ENCODE measurements at regions not wholly inside any gene's neighbourhood (a gene's known extent, or its start where the extent isn't known, plus 50 kb on each side); places are given as distances from the start of the nearest gene placed in this dataset.
"Not testable (repeated sequence)": the region's sequence is repeated elsewhere in the genome, so short reads cannot be mapped to it uniquely, and the experiment has no call there.

DNA sequence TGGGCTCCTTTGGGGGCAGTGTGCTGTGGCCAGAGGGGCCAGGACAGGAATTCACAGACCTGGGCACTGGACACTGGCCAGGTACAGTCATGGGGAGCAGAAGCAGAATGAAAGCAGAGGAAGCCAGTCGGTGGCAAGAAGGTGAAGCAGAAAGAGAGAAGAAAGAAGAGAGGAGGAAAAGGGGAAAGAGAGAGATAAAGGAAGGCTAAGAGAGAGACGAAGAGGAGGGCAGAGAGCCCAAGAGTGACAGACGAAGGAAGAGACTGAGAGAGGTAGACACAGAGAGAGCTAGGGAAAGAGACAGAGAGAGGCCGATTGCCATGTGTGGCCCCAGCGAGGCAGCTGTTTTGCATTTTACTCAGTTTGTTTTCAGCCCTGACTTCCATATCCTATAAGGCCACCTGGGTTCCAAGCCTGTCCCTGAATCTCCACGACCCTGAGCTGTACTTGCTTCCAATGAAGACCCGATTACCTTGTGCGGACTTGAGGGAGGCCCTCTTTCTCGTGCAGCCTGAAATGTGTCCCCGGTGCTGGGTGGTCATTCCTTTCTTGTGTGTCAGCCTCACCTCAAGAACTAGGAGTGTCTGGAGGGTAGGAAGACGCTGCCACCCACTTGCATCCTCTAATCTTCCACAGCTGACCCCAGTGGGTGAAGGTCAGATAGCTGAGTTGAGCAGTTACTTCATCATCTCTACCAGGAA, 73.9 kb downstream of the LSM3 start:
- no peak for DNase-seq (ENCODE audit: low spot score)

DNA sequence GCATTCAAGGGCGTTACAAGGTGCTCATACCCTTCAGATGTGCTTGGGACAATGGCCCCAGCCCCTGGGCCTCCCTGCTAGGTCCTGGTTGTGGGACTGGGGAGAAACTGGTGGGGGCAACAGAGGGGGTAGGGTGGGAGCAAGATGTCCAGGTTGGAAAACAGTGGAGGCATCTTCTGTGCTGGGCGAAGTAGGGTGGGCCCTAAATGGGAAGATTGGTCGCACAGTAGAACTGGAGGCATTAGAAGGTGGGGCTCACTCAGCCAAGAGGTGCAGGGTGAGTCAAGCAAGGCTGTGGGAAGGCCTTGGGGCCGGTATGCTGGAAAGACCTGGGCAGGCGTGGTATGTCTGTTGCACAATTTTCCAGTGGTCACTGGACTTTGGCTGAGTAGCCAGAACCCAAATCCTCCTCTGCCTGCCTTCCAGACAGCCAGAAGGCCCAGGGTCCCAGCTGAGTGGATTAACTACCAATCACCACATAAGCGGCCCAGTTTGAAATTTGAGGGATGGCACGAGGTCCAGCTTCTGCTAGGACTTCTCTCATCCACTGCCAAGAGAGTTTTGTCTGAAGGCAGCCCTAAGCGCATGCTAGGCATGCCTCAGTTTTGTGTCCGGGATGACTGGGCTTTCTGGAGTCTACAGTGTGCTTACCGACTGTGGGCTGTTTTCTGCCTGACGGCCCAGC, 74.5 kb downstream of the LSM3 start:
- no peak for DNase-seq (ENCODE audit: low spot score)

DNA sequence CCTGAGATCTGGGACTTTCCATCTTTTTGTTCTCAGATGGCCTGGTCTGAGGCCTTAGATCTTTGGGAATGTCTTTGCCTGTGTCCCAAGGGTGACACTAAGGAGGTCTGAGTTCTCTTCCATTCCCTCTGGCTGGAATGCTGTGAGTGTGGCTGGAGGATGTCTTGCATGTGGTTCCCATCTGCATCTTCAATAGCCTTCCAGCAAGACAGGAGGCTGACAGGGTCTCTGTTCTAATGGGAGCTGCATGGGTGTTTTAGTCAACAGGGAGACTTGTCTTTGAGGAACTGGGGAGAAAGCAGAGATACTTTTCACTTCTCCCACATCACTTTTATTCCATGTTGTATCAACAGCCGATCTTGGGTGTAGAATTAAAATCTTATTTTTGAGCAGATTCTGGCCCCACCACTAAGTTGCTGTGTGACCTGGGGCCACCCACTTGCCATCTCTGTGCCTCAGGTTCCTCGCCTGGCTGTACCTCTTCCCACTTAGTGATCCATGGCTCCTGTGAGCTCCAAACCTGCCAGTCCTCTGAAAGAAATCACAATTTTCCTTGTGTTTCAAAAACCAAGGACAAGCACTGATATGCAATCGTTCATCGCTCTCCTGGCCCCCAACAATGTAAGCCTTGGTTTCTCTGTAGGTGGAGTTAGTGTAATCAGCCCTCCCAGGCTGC, 75.2 kb downstream of the LSM3 start:
- no peak for DNase-seq (ENCODE audit: low spot score)

DNA sequence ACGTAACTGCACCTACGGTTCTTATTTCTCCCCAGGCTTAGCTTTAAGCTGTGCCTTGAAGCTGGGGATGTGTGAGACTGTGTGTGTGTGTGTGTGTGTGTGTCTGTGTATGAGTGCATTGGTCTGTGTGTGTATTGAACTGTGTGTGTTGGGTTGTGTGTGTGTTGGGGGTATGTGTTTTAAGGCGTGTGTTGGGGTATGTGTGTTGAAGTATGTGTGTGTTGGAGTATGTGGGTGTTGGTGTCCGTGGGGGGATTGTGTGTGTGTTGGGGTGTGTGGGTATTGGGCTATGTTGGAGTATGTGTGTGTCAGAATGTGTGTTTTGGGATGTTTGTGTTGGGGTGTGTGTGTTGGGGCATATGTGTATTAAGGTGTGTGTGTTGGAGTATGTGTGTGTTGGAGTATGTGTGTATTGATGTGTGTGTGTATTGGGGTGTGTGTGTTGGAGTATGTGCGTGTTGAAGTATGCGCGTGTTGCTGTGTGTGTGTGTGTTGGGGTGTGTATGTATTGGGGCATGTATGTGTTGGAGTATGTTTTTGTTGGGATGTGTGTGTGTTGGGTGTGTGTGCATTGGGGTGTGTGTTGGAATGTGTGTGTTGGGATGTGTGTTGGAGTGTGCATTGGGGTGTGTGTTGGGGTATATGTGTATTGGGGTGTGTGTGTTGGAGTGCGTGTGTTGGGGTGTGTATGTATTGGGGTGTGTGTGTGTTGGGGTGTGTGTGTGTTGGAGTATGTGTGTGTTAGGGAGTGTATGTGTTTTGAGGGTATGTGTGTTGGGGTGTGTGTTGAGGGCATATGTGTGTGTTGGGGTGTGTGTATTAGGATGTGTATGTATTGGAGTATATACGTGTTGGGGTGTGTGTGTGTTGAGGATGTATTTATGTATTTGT, 76.4 kb downstream of the LSM3 start:
- DNase-seq (ENCODE audit: low spot score), result no peak

DNA sequence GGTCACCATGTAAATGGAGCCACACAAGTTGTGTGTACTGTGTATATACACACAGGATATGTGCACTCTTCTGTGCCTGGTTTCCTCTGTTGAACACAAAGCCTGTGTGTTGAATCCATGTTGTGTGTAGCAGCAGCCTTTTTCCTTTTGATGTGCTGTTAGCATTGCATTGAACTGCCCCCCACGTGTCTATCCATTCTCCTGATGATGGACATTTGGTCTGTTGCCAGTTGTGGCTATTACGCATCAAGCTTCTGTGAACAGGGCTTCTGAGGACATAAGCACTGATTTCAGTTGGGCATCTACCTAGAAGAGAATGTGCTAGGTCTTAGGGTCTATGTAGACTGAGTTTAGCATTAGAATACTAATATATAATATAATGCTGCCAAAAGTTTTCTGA, 77.4 kb downstream of the LSM3 start:
- DNase-seq (ENCODE audit: low spot score), result no peak

GRCh38 chr3:14256561-14257342, 78.1 kb downstream of the LSM3 start:
- no peak for DNase-seq (ENCODE audit: low spot score)

DNA sequence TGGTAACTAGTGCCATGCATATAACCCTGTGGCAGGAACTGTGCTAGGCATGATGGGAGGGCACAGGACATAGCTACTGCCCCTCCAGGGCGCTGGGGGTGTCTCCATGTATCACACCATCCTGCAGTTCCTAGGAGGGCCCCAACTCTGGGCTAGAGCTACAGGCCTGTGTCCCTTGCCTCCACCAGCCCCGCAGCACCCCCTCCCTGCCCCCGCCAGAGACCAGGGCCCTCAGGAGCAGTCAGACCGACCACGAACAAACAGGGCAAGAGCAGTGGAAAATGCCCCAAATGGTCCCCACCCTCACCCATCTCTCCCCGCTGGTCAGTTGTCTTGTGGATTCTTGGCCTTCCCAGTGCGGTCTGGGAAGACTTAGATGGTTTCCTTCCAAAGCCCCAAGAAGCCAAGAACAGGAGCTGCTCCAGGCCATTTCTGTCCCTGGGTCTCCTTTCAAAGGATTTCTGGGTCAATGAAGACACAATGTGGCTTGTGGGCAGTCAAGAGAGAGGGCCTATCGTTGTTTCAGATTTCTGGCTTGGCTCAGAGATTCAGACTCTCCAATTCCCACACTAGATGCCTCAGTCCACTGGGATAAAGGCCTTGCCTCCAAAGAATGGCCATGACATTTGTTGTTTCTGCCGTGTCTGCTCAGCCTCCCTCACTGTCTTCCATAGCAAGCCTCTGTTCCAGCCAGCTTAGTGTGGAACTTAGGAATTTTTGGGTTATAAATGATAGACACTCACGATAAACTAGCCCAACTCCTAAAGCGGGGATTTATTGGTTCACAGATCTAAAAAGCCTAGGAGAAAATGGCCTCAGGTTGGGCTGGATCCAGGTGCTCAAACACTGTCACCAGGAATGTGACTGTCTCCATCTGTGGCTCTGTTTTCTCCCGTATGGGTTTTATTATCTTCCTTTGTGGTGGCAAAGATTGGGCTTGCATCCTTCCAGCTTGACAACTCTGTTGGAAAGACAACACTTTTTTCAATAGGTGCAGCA, 80.6 kb downstream of the LSM3 start:
- no peak for DNase-seq (ENCODE audit: low spot score)

DNA sequence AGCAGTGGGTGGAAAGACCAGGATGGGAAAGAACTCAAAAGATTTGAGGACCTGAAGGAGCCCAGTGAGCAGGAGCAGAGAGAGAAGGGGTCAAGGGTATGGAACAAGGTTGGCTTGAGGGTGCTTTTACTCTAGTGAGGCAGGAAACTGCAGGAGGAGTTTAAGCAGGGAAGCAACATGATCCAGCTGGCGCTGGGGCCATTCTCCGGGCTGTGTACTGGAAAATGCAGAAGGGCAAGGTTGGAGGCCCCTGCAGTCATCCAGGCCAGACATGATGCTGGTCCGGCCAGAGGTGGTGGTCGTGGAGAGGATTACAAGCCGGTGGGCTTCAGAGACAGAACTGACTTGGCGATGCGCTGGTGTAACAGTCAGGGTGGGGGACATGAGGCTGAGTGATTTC, 81.8 kb downstream of the LSM3 start:
- DNase-seq (ENCODE audit: low spot score), result no peak

DNA sequence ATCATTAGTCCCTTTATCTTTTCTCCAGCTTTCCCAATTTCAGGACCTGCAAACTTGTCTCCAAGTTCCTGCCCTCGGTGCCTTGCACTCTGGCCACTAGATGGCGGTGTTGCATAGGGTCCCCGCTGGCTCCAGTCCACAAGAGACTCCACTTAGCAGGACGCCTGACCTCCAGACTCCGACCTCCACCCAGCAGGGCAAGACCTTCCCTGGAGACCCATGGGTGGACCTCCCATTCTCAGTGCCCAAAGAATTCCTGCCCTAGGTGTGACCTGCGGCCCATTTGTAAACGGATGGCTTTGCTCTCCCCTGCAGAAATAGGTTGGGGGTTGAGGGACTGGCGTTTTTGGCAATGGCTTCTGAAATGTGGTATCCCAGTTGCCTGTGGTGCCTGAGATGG, 82.6 kb downstream of the LSM3 start:
- DNase-seq (ENCODE audit: low spot score), result peak; percentile 76

DNA sequence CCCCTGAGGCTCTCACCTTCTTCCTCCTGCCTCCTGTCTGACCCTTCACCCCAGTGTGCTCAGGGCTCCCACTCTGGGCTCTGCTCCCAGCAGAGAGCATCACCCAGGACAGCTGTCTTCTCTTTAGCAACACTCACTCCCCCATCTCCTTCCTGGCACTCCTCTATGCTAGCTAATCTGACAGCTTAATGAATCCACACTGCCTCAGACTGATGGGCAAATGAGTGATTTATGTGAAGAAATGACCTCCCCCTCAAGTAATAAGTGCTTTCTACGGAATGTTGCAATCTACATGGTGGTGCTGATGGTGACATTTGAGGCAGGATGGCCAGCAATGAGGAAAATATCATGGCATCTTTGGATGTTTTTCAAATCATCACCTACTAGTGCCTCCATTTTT, 83.6 kb downstream of the LSM3 start:
- DNase-seq (ENCODE audit: low spot score), result no peak

GRCh38 chr3:14262867-14263266, 84.2 kb downstream of the LSM3 start:
- DNase-seq (ENCODE audit: low spot score), result no peak

DNA sequence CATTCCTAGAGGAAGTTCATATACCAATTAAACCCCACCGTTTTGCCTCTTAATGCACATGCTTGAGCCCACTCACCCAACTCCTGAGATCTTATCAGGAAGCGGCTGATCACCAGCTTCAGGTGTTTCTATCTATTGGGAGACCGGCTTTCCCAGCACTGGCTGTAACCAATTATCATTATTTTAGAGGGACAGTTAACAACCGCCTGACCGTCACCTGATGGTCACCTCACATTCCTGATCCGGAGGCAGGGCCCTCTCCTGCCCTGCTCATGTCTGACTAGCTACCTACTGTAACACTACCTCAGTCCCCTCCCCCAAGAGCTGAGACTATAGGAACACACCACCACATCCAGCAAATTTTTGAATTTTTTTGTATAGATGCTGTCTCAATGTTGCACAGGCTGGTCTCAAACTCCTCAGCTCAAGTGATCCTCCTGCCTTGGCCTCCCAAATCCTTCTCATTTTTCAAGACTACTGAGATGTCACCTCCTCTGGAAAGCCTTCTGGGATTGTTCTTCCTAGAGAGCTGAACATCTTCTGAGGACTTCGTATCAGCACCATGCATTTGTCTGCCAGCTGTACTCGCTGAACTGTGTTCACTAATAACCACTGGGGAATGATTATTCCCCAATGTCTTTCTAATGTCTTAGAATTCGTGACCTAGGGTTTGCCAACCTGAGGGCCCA, 84.8 kb downstream of the LSM3 start:
- DNase-seq (ENCODE audit: low spot score), result no peak

DNA sequence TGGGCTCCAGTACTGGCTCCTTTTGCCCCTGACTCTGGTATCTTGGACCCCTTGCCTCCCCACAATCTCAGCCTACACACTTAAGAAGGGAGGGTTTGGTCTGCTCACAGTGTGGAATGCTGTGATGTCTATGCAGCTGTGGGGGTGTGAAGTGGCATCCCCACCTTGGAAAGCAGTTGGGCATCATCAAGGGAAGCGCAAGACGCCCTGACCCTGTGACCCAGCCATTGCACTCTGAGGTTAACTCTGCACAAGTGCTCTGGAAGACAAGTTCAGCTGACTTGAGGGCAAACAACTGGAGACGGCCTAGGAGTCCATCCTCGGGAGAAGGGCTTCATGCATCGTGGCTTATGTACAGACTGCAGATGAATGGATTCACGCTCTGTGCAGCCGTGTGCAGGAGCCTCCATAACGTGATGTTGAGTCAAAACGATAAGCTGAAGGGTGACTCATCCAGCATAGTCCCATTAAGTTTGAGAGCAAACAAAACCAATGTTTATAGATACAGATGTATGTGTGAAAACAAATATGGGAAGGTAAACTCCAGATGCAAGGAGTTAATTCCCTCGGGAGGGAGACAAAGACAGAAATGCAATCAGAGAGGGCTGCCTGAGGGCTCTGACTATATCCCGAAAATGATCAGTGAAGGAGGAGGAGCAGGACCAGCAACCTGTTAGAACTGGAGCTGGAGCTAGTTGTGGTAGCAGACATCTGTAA, 86.8 kb downstream of the LSM3 start:
- no peak for DNase-seq (ENCODE audit: low spot score)

- no peak for DNase-seq (ENCODE audit: low spot score)
These were observed 87.7 kb downstream of the LSM3 start for GRCh38 chr3:14266361-14266760.

GRCh38 chr3:14267976-14268375, 89.4 kb downstream of the LSM3 start:
- DNase-seq (ENCODE audit: low spot score), result no peak

DNA sequence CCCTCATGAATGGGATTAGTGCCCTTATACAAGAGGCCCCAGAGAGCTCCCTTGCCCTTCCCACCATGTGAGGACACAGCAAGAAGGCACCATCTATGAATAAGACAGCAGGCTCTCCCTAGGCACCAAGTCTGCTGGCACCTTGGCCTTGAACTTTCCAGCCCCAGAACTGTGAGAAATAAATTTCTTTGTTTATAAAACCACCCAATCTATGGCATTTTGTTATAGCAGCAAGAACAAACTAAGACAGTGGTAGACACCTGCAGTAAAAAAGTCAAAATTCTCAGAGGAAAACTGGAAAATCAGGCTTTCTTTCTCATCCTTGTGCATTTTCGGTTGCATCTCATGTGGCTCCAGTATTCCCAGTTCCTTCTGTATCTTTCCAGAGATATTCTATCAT, 90.3 kb downstream of the LSM3 start:
- no peak for DNase-seq (ENCODE audit: low spot score)

- DNase-seq (ENCODE audit: low spot score), result not testable (repeated sequence)
These were observed 93.7 kb downstream of the LSM3 start for GRCh38 chr3:14272041-14272958.

Measured in CD4-positive, alpha-beta T cell treated with Interleukin-2 at 100 ng/mL for 4 hours (primary cell).